OCI-LY1 (cell line): ENCODE measurements at regions not wholly inside any gene's neighbourhood (a gene's known extent, or its start where the extent isn't known, plus 50 kb on each side); places are given as distances from the start of the nearest gene placed in this dataset.

Experiments
- H2AFZ ChIP-seq: fragments of 200-600 bp; sonication (generic), shearing (Covaris generic); 2 replicates; pipeline ENCODE4 v1.6.0; 2014; ENCODE audit warnings: antibody characterized with exemption, mild to moderate bottlenecking, low read length
- H3F3A ChIP-seq: fragments of 200-600 bp; sonication (generic), shearing (Covaris generic); 2 replicates; pipeline ENCODE4 v1.6.0; 2014; ENCODE audit warnings: mild to moderate bottlenecking, antibody characterized with exemption, low read length, moderate library complexity; ENCODE audit not compliant: insufficient read depth
- H3K27ac ChIP-seq: fragments of 200-600 bp; sonication (generic); 2 replicates; pipeline ENCODE4 v1.5.1; 2014; ENCODE audit warnings: low read length, mixed run types, mild to moderate bottlenecking, low read depth; ENCODE audit not compliant: poor library complexity, severe bottlenecking
- H3K27me3 ChIP-seq: fragments of 200-600 bp; sonication (generic); 2 replicates; pipeline ENCODE4 v1.6.0; 2014; ENCODE audit warnings: antibody characterized with exemption, mild to moderate bottlenecking, low read length, moderate library complexity; ENCODE audit not compliant: insufficient read depth
- H3K36me3 ChIP-seq: fragments of 200-600 bp; sonication (generic); 2 replicates; pipeline ENCODE4 v1.6.1; 2014; ENCODE audit warnings: mild to moderate bottlenecking, antibody characterized with exemption, low read length, moderate library complexity, mixed read lengths; ENCODE audit not compliant: insufficient read depth
- H3K4me1 ChIP-seq: fragments of 200-600 bp; sonication (generic); 2 replicates; pipeline ENCODE4 v1.5.1; 2014; ENCODE audit warnings: mild to moderate bottlenecking, low read length, moderate library complexity; ENCODE audit not compliant: insufficient read depth, severe bottlenecking
- H3K4me2 ChIP-seq: fragments of 200-600 bp; sonication (generic), shearing (Covaris generic); 2 replicates; pipeline ENCODE4 v1.6.1; 2014; ENCODE audit warnings: low read length
- H3K4me3 ChIP-seq: fragments of 200-600 bp; sonication (generic); 2 replicates; pipeline ENCODE4 v1.5.1; 2014; ENCODE audit warnings: low read length, low read depth, mild to moderate bottlenecking, mixed read lengths; ENCODE audit not compliant: poor library complexity, severe bottlenecking
- H3K79me2 ChIP-seq: fragments of 200-600 bp; shearing (Covaris generic); 2 replicates; pipeline ENCODE4 v1.6.1; 2016; ENCODE audit warnings: mixed run types, low read length, mixed read lengths; ENCODE audit not compliant: insufficient read depth
- H3K9ac ChIP-seq: fragments of 200-600 bp; sonication (generic), shearing (Covaris generic); 2 replicates; pipeline ENCODE4 v1.6.1; 2014; ENCODE audit warnings: mild to moderate bottlenecking, low read length, mixed read lengths
- H3K9me2 ChIP-seq: fragments of 200-600 bp; sonication (generic), shearing (Covaris generic); 2 replicates; pipeline ENCODE4 v1.6.1; 2014; ENCODE audit warnings: low read depth, mild to moderate bottlenecking, low read length, mixed read lengths
- H3K9me3 ChIP-seq: fragments of 200-600 bp; shearing (Covaris generic); 2 replicates; pipeline ENCODE4 v1.6.1; 2014; ENCODE audit warnings: low read length, mixed read lengths
- H4K20me1 ChIP-seq: fragments of 200-600 bp; sonication (generic), shearing (Covaris generic); 2 replicates; pipeline ENCODE4 v1.6.0; 2016; ENCODE audit warnings: mild to moderate bottlenecking, low read length; ENCODE audit not compliant: insufficient read depth
- CTCF ChIP-seq: fragments of 200-600 bp; sonication (generic), shearing (Covaris generic); IDR thresholded peaks from 2 replicates; pipeline ENCODE4 v1.5.1; 2017; ENCODE audit warnings: mild to moderate bottlenecking, antibody characterized with exemption, low read length, moderate library complexity, mixed read lengths
- EZH2 ChIP-seq: fragments of 200-600 bp; sonication (generic), shearing (Covaris generic); IDR thresholded peaks from 2 replicates; pipeline ENCODE4 v1.8.0; 2017; ENCODE audit warnings: borderline replicate concordance, mixed run types, mild to moderate bottlenecking, antibody characterized with exemption, low read length, moderate library complexity, mixed read lengths

GRCh38 chr5:159671886-159672285, 244.4 kb upstream of the ADRA1B start:
- no peaks in the 10 kb centered on the region for H3K27me3 ChIP-seq
- no peaks in the 10 kb centered on the region for H3K9me3 ChIP-seq
- no peaks in the 10 kb centered on the region for H3K9me2 ChIP-seq
- H3K4me2 ChIP-seq, result no peak overlapping the region
- no peak overlapping the region for H3K9ac ChIP-seq
- no peak overlapping the region for H2AFZ ChIP-seq
- H3K79me2 ChIP-seq, result no peaks in the 10 kb centered on the region
- no peak overlapping the region for H3K27ac ChIP-seq
- no peaks in the 10 kb centered on the region for H4K20me1 ChIP-seq
- H3F3A ChIP-seq, result no peaks in the 10 kb centered on the region
- H3K36me3 ChIP-seq, result no peaks in the 10 kb centered on the region
- no peak overlapping the region for H3K4me3 ChIP-seq
- H3K4me1 ChIP-seq, result no peaks in the 10 kb centered on the region
- TF ChIP-seq EZH2, result no peak
- no peak for TF ChIP-seq CTCF

DNA sequence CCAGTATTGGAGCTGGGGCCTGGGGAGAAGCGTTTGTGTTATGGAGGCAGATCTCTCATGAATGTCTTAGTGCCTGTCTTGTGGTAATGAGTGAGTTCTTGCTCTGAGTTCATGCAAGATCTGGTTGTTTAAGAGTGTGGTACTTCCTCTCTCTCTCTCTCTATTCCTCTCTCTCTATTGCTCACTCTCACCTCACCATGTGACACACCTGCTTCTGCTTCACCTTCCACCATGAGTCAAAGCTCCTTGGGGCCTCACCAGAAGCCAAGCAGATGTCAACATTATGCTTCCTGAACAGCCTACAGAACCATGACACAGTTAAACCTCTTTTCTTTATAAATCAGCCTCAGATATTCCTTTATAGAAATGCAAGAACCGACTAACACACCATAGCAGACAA, 242.7 kb upstream of the ADRA1B start:
- H3K4me3 ChIP-seq, result no peak overlapping the region
- no peak overlapping the region for H3K4me2 ChIP-seq
- no peak overlapping the region for H2AFZ ChIP-seq
- no peaks in the 10 kb centered on the region for H3K79me2 ChIP-seq
- TF ChIP-seq CTCF, result no peak
- TF ChIP-seq EZH2, result no peak
- H3K9me3 ChIP-seq, result no peaks in the 10 kb centered on the region
- H3K27me3 ChIP-seq, result no peaks in the 10 kb centered on the region
- H3K36me3 ChIP-seq, result no peaks in the 10 kb centered on the region
- H3K9ac ChIP-seq, result no peak overlapping the region
- H3K4me1 ChIP-seq, result no peaks in the 10 kb centered on the region
- H3K9me2 ChIP-seq, result no peaks in the 10 kb centered on the region
- no peaks in the 10 kb centered on the region for H3F3A ChIP-seq
- H3K27ac ChIP-seq, result no peak overlapping the region
- H4K20me1 ChIP-seq, result no peaks in the 10 kb centered on the region

GRCh38 chr5:159678657-159679392, 237.5 kb upstream of the ADRA1B start:
- H3K4me1 ChIP-seq, result no peaks in the 10 kb centered on the region
- TF ChIP-seq EZH2 (no peak), CTCF (no peak)
- no peak overlapping the region for H3K9ac ChIP-seq
- no peak overlapping the region for H2AFZ ChIP-seq
- no peaks in the 10 kb centered on the region for H3K9me3 ChIP-seq
- H3K79me2 ChIP-seq, result no peaks in the 10 kb centered on the region
- H3K27ac ChIP-seq, result no peak overlapping the region
- no peaks in the 10 kb centered on the region for H3K36me3 ChIP-seq
- H3K9me2 ChIP-seq, result no peaks in the 10 kb centered on the region
- H3F3A ChIP-seq, result no peaks in the 10 kb centered on the region
- H3K27me3 ChIP-seq, result no peaks in the 10 kb centered on the region
- no peak overlapping the region for H3K4me2 ChIP-seq
- no peak overlapping the region for H3K4me3 ChIP-seq
- H4K20me1 ChIP-seq, result no peaks in the 10 kb centered on the region
